ENCODE measurements at regions not wholly inside any gene's neighbourhood (a gene's known extent, or its start where the extent isn't known, plus 50 kb on each side); places are given as distances from the start of the nearest gene placed in this dataset.

DNA sequence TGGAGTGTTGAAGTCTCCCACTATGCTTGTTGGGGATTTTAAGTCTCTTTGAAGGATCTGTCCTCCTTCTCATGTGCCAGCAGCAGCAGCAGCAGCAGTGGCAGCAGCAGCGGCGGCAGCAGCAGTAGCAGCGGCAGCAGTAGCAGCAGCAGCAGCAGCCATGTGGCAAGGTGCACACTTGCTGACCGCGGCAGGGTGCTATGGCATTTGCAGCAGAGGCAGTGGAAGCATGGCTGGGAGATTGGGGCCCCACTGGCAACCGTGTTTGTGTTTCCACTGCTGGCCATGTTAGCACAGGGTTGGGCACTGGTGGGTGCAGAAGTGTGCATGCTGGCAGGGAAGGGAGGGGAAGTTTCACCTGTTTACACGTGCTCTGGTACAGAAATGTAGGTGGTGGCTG is 280.1 kb downstream of the NUP35 start:
- Histone ChIP-seq H3K4me1 (ENCODE audit: control extremely low read depth in 1 of 4, control insufficient read depth in 4 of 4, insufficient read depth in 4 of 4, low read length in 3 of 4) (no peaks in the 10 kb centered on the region), H3K9me3 (ENCODE audit: control extremely low read depth in 1 of 5, control insufficient read depth in 4 of 5, insufficient read depth in 2 of 5, low read depth in 1 of 5, low read length in 4 of 5) (peaks cover 0 to 5% (median 0%) of the 10 kb centered on the region in 5 experiments), H3K36me3 (ENCODE audit: control insufficient read depth in 4 of 4, insufficient read depth in 4 of 4, low read length in 3 of 4) (no peaks in the 10 kb centered on the region), H3K27me3 (replicated peaks in 2 of 5; ENCODE audit: control insufficient read depth in 4 of 5, insufficient read depth in 5 of 5, low read length in 4 of 5) (no peaks in the 10 kb centered on the region), H3K27ac (ENCODE audit: insufficient read depth in 1 of 2, low read depth in 1 of 2, low read length in 2 of 2, poor library complexity in 1 of 2, severe bottlenecking in 2 of 2) (no peak overlapping the region), H3K4me3 (ENCODE audit: control insufficient read depth in 1 of 7, extremely low read depth in 1 of 7, insufficient read depth in 4 of 7, low read depth in 2 of 7, low read length in 6 of 7) (no peak overlapping the region)
- POLR2A ChIA-PET: no interaction called here
- WGBS (ENCODE audit: insufficient coverage): 100% methylated on average over 6 of the region's 7 CpGs
- DNase-seq: no peak
- CTCF ChIA-PET: no interaction called here

DNA sequence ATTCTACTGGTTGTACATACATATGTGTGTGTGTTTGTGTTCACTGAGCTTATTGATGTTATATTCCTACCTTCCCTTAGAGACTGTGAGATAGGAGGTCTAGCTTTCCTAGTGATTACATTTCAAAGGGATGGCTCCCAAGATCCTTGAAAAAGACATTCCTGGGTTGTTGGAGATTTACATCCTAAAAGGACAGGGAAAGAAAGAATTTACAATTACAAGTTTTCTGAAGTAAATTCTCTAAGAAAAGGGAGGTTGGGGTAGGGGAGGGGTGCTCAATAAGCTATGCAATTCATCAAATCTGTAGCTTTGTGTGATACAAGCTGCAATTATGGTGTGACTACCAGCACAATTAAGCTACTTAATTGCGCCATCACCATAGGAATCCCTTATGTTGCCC is 284.3 kb downstream of the NUP35 start:
- ChIA-PET CTCF (no interaction called here), POLR2A (no interaction called here)
- WGBS (ENCODE audit: insufficient coverage): 0% methylated on average over 1 of the region's 1 CpG
- Histone ChIP-seq H3K4me3 (ENCODE audit: control insufficient read depth in 1 of 7, extremely low read depth in 1 of 7, insufficient read depth in 4 of 7, low read depth in 2 of 7, low read length in 6 of 7) (no peak overlapping the region), H3K27ac (ENCODE audit: insufficient read depth in 1 of 2, low read depth in 1 of 2, low read length in 2 of 2, poor library complexity in 1 of 2, severe bottlenecking in 2 of 2) (no peak overlapping the region), H3K9me3 (ENCODE audit: control extremely low read depth in 1 of 5, control insufficient read depth in 4 of 5, insufficient read depth in 2 of 5, low read depth in 1 of 5, low read length in 4 of 5) (peaks cover 0 to 7% (median 0%) of the 10 kb centered on the region in 5 experiments), H3K27me3 (replicated peaks in 2 of 5; ENCODE audit: control insufficient read depth in 4 of 5, insufficient read depth in 5 of 5, low read length in 4 of 5) (no peaks in the 10 kb centered on the region), H3K4me1 (ENCODE audit: control extremely low read depth in 1 of 4, control insufficient read depth in 4 of 4, insufficient read depth in 4 of 4, low read length in 3 of 4) (no peaks in the 10 kb centered on the region), H3K36me3 (ENCODE audit: control insufficient read depth in 4 of 4, insufficient read depth in 4 of 4, low read length in 3 of 4) (no peaks in the 10 kb centered on the region)
- DNase-seq: no peak

DNA sequence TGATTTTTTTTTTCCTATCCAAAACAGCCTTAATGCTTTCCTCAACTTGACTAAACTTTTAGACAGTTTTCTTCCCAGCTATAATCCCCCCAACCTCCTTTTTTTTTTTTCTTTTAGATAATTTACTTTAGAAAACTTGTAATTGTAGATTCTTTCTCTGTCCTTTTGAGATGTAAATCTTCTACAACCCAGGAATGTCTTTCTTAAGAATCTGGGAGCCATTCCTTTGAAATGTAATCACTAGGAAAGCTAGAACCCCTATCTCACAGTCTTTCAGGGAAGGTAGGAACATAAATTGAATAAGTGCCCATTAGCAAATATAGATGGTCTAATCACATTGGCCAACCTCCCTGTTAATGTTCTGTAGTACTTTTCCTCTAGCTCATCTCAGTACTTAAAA is 285.4 kb downstream of the NUP35 start:
- no peaks in the 10 kb centered on the region for H3K27me3 ChIP-seq (replicated peaks in 2 of 5; ENCODE audit: control insufficient read depth in 4 of 5, insufficient read depth in 5 of 5, low read length in 4 of 5)
- POLR2A ChIA-PET: interaction anchor here (0.6 kb wide), 1 partner anchor 25 kb away, joined by 3 read pairs; no protein-coding TSS in a partner anchor
- no peak overlapping the region for H3K27ac ChIP-seq (ENCODE audit: insufficient read depth in 1 of 2, low read depth in 1 of 2, low read length in 2 of 2, poor library complexity in 1 of 2, severe bottlenecking in 2 of 2)
- H3K4me3 ChIP-seq (ENCODE audit: control insufficient read depth in 1 of 7, extremely low read depth in 1 of 7, insufficient read depth in 4 of 7, low read depth in 2 of 7, low read length in 6 of 7): no peak overlapping the region
- CTCF ChIA-PET: interaction anchor here (0.6 kb wide), 1 partner anchor 47 kb away, joined by 3 read pairs; no protein-coding TSS in a partner anchor
- no peaks in the 10 kb centered on the region for H3K4me1 ChIP-seq (ENCODE audit: control extremely low read depth in 1 of 4, control insufficient read depth in 4 of 4, insufficient read depth in 4 of 4, low read length in 3 of 4)
- no peaks in the 10 kb centered on the region for H3K36me3 ChIP-seq (ENCODE audit: control insufficient read depth in 4 of 4, insufficient read depth in 4 of 4, low read length in 3 of 4)
- H3K9me3 ChIP-seq (ENCODE audit: control extremely low read depth in 1 of 5, control insufficient read depth in 4 of 5, insufficient read depth in 2 of 5, low read depth in 1 of 5, low read length in 4 of 5): peaks cover 0 to 3% (median 0%) of the 10 kb centered on the region in 5 experiments
- no peak for DNase-seq

- DNase-seq: no peak
- no peaks in the 10 kb centered on the region for H3K36me3 ChIP-seq (ENCODE audit: control insufficient read depth in 4 of 4, insufficient read depth in 4 of 4, low read length in 3 of 4)
- no peaks in the 10 kb centered on the region for H3K4me1 ChIP-seq (ENCODE audit: control extremely low read depth in 1 of 4, control insufficient read depth in 4 of 4, insufficient read depth in 4 of 4, low read length in 3 of 4)
- ChIA-PET CTCF (interaction anchor here (0.6 kb wide), 1 partner anchor 193 kb away, joined by 3 read pairs; no protein-coding TSS in a partner anchor), POLR2A (no interaction called here)
- H3K27me3 ChIP-seq (replicated peaks in 2 of 5; ENCODE audit: control insufficient read depth in 4 of 5, insufficient read depth in 5 of 5, low read length in 4 of 5): no peaks in the 10 kb centered on the region
- H3K27ac ChIP-seq (ENCODE audit: insufficient read depth in 1 of 2, low read depth in 1 of 2, low read length in 2 of 2, poor library complexity in 1 of 2, severe bottlenecking in 2 of 2): no peak overlapping the region
- H3K9me3 ChIP-seq (ENCODE audit: control extremely low read depth in 1 of 5, control insufficient read depth in 4 of 5, insufficient read depth in 2 of 5, low read depth in 1 of 5, low read length in 4 of 5): peaks cover 0 to 1% (median 0%) of the 10 kb centered on the region in 5 experiments
- no peak overlapping the region for H3K4me3 ChIP-seq (ENCODE audit: control insufficient read depth in 1 of 7, extremely low read depth in 1 of 7, insufficient read depth in 4 of 7, low read depth in 2 of 7, low read length in 6 of 7)
- whole genome bisulfite sequencing (ENCODE audit: insufficient coverage): 78% methylated on average over 4 of the region's 4 CpGs
Measured at GRCh38 chr2:183416753-183417152, 292.5 kb downstream of the NUP35 start.

- POLR2A ChIA-PET: no interaction called here
- Histone ChIP-seq H3K36me3 (ENCODE audit: control insufficient read depth in 4 of 4, insufficient read depth in 4 of 4, low read length in 3 of 4) (no peaks in the 10 kb centered on the region), H3K9me3 (ENCODE audit: control extremely low read depth in 1 of 5, control insufficient read depth in 4 of 5, insufficient read depth in 2 of 5, low read depth in 1 of 5, low read length in 4 of 5) (peaks cover 0 to 2% (median 0%) of the 10 kb centered on the region in 5 experiments), H3K4me1 (ENCODE audit: control extremely low read depth in 1 of 4, control insufficient read depth in 4 of 4, insufficient read depth in 4 of 4, low read length in 3 of 4) (no peaks in the 10 kb centered on the region), H3K4me3 (ENCODE audit: control insufficient read depth in 1 of 7, extremely low read depth in 1 of 7, insufficient read depth in 4 of 7, low read depth in 2 of 7, low read length in 6 of 7) (no peak overlapping the region), H3K27me3 (replicated peaks in 2 of 5; ENCODE audit: control insufficient read depth in 4 of 5, insufficient read depth in 5 of 5, low read length in 4 of 5) (no peaks in the 10 kb centered on the region), H3K27ac (ENCODE audit: insufficient read depth in 1 of 2, low read depth in 1 of 2, low read length in 2 of 2, poor library complexity in 1 of 2, severe bottlenecking in 2 of 2) (no peak overlapping the region)
- WGBS (ENCODE audit: insufficient coverage): no CpG with 5 or more reads among the region's 3 CpGs
- CTCF ChIA-PET: no interaction called here
- DNase-seq: no peak
Measured at GRCh38 chr2:183426825-183427224, 302.6 kb downstream of the NUP35 start.

DNA sequence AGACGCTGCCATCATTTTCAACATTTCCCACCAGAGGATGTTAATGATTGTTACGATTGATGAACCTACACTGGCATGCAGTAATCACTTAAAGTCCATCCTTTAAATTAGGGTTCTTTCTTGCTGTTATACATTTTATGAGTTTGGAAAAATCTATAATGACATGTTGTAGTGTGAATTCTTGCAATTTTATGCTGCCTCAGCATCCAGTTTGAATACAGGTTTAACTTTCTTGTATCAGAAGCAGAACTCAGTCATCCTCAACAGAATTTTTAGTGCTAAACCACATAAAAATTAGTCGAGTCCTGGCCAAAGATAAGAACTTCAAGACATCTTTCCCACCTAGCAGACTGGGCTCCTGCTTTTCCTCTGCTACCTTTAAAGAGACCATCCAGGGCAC is 303.3 kb downstream of the NUP35 start:
- no peaks in the 10 kb centered on the region for H3K27me3 ChIP-seq (replicated peaks in 2 of 5; ENCODE audit: control insufficient read depth in 4 of 5, insufficient read depth in 5 of 5, low read length in 4 of 5)
- H3K4me1 ChIP-seq (ENCODE audit: control extremely low read depth in 1 of 4, control insufficient read depth in 4 of 4, insufficient read depth in 4 of 4, low read length in 3 of 4): no peaks in the 10 kb centered on the region
- DNase-seq: no peak
- no peak overlapping the region for H3K4me3 ChIP-seq (ENCODE audit: control insufficient read depth in 1 of 7, extremely low read depth in 1 of 7, insufficient read depth in 4 of 7, low read depth in 2 of 7, low read length in 6 of 7)
- WGBS (ENCODE audit: insufficient coverage): 80% methylated on average over 1 of the region's 3 CpGs
- no peak overlapping the region for H3K27ac ChIP-seq (ENCODE audit: insufficient read depth in 1 of 2, low read depth in 1 of 2, low read length in 2 of 2, poor library complexity in 1 of 2, severe bottlenecking in 2 of 2)
- H3K9me3 ChIP-seq (ENCODE audit: control extremely low read depth in 1 of 5, control insufficient read depth in 4 of 5, insufficient read depth in 2 of 5, low read depth in 1 of 5, low read length in 4 of 5): peaks cover 0 to 2% (median 0%) of the 10 kb centered on the region in 5 experiments
- ChIA-PET CTCF (no interaction called here), POLR2A (no interaction called here)
- no peaks in the 10 kb centered on the region for H3K36me3 ChIP-seq (ENCODE audit: control insufficient read depth in 4 of 4, insufficient read depth in 4 of 4, low read length in 3 of 4)

DNA sequence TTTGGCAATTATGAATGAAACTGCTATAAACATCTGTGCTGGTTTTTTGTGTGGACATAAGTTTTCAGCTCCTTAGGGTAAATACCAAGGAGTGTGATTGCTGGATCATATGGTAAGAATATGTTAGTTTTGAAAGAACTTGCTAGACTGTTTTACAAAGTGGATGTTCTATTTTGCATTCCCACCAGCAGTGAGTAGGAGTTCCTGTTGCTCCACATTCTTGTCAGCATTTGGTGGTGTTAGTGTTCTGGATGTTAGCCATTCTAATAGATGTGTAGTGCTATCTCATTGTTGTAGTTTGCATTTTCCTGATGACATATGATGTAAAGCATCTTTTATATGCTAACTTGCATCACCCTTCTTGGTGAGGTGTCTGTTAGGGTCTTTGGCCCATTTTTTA is 304.6 kb downstream of the NUP35 start:
- H3K27me3 ChIP-seq (replicated peaks in 2 of 5; ENCODE audit: control insufficient read depth in 4 of 5, insufficient read depth in 5 of 5, low read length in 4 of 5): no peaks in the 10 kb centered on the region
- H3K9me3 ChIP-seq (ENCODE audit: control extremely low read depth in 1 of 5, control insufficient read depth in 4 of 5, insufficient read depth in 2 of 5, low read depth in 1 of 5, low read length in 4 of 5): peaks cover 0 to 2% (median 0%) of the 10 kb centered on the region in 5 experiments
- ChIA-PET POLR2A (no interaction called here), CTCF (no interaction called here)
- no peaks in the 10 kb centered on the region for H3K36me3 ChIP-seq (ENCODE audit: control insufficient read depth in 4 of 4, insufficient read depth in 4 of 4, low read length in 3 of 4)
- no peak for DNase-seq
- no peak overlapping the region for H3K27ac ChIP-seq (ENCODE audit: insufficient read depth in 1 of 2, low read depth in 1 of 2, low read length in 2 of 2, poor library complexity in 1 of 2, severe bottlenecking in 2 of 2)
- H3K4me3 ChIP-seq (ENCODE audit: control insufficient read depth in 1 of 7, extremely low read depth in 1 of 7, insufficient read depth in 4 of 7, low read depth in 2 of 7, low read length in 6 of 7): no peak overlapping the region
- H3K4me1 ChIP-seq (ENCODE audit: control extremely low read depth in 1 of 4, control insufficient read depth in 4 of 4, insufficient read depth in 4 of 4, low read length in 3 of 4): no peaks in the 10 kb centered on the region

Measured in common myeloid progenitor, CD34-positive (primary cell).